Lower leg skin (tissue), 3 donors: ENCODE measurements at regions not wholly inside any gene's neighbourhood (a gene's known extent, or its start where the extent isn't known, plus 50 kb on each side); places are given as distances from the start of the nearest gene placed in this dataset.

Experiments
- POLR2A ChIP-seq, 2 donors: fragments of 450-650 bp; IDR thresholded peaks; one replicate each; pipeline ENCODE4 v1.6.1; 2016 to 2017; ENCODE audit warnings: antibody characterized with exemption in 2 of 2, mild to moderate bottlenecking in 1 of 2, moderate library complexity in 1 of 2
- TF ChIP-seq, protein P1 (sequence below), 3 donors: fragments of 450-650 bp; IDR thresholded peaks; one replicate each; pipeline ENCODE4 v1.5.1; 2016; ENCODE audit warnings: antibody characterized with exemption in 3 of 3, mild to moderate bottlenecking in 3 of 3, moderate library complexity in 2 of 3

DNA sequence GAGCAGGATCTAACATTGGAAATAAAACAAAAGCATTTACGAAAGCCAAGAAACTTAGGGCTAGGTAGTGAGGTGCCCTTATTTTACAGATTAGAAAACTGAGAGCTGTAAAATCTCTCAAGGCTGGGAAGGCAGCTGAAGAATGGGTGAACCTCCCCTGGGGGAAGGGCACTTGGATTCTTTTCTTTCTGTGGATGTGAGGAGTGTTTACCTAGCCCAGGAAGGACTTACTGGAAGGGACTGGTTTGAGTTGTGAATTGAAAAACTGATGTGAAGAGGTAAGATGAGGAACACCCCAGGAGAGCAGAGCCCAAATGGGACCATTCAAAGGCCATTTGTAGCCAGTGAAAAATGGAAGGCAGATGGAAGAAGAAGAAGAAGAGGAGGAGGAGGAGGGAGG is 74.7 kb upstream of the NGF start:
- TF ChIP-seq, protein P1, sequence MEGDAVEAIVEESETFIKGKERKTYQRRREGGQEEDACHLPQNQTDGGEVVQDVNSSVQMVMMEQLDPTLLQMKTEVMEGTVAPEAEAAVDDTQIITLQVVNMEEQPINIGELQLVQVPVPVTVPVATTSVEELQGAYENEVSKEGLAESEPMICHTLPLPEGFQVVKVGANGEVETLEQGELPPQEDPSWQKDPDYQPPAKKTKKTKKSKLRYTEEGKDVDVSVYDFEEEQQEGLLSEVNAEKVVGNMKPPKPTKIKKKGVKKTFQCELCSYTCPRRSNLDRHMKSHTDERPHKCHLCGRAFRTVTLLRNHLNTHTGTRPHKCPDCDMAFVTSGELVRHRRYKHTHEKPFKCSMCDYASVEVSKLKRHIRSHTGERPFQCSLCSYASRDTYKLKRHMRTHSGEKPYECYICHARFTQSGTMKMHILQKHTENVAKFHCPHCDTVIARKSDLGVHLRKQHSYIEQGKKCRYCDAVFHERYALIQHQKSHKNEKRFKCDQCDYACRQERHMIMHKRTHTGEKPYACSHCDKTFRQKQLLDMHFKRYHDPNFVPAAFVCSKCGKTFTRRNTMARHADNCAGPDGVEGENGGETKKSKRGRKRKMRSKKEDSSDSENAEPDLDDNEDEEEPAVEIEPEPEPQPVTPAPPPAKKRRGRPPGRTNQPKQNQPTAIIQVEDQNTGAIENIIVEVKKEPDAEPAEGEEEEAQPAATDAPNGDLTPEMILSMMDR (IDR thresholded peaks at IDR 0.05): no peak
- TF ChIP-seq POLR2A (IDR thresholded peaks at IDR 0.05): no peak
